Ovary (tissue), 3 donors: ENCODE measurements at regions not wholly inside any gene's neighbourhood (a gene's known extent, or its start where the extent isn't known, plus 50 kb on each side); places are given as distances from the start of the nearest gene placed in this dataset.

Experiments used
- CTCF ChIP-seq, 3 donors: fragments of 450-650 bp in 2 of 3; fragments of 200-600 bp in 1 of 3; IDR thresholded peaks; one replicate each; pipeline versions ENCODE4 v1.5.1 to v1.8.0; 2016 to 2022; ENCODE audit warnings: antibody characterized with exemption in 3 of 3, mild to moderate bottlenecking in 1 of 3
- POLR2A ChIP-seq: fragments of 450-650 bp; IDR thresholded peaks from one replicate; pipeline ENCODE4 v1.6.1; 2017; ENCODE audit warnings: antibody characterized with exemption, mild to moderate bottlenecking, moderate library complexity
- donor health status: DM: no; HTN: no; CAD: no.

DNA sequence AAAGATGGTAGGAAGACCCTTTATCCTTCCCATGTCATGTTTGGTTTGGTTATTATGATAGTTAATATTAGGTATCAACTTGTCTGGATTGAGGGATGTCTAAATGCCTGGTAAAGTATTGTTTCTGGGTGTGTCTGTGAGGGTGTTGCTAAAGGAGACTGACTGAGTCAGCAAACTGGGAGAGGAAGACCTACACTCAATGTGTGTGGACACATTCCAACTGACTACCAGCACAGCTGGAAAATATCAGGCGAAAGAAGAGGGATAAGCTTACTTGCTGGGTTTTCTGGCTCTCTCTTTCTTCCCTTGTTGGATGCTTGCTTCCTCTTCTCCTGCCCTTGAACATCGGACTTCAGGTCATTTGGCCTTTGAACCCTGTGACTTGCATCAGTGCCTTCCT lies 1227.6 kb upstream of the EPHA6 start:
- no peak for TF ChIP-seq CTCF (IDR thresholded peaks at IDR 0.05)
- no peak for TF ChIP-seq POLR2A
